HG03095 (cell line): ENCODE measurements at regions not wholly inside any gene's neighbourhood (a gene's known extent, or its start where the extent isn't known, plus 50 kb on each side); places are given as distances from the start of the nearest gene placed in this dataset.

Source experiments
- ATAC-seq: cut with Tn5 transposase; IDR thresholded peaks from one replicate; pipeline ENCODE4 v1.9.1; 2021; ENCODE audit warnings: moderate library complexity; ENCODE audit not compliant: unreplicated experiment

- no peak for ATAC-seq
These were observed 488.1 kb upstream of the KLF12 start for GRCh38 chr13:74622284-74622683.

- ATAC-seq: no peak
These were observed 486.5 kb upstream of the KLF12 start for GRCh38 chr13:74620711-74621110.

DNA sequence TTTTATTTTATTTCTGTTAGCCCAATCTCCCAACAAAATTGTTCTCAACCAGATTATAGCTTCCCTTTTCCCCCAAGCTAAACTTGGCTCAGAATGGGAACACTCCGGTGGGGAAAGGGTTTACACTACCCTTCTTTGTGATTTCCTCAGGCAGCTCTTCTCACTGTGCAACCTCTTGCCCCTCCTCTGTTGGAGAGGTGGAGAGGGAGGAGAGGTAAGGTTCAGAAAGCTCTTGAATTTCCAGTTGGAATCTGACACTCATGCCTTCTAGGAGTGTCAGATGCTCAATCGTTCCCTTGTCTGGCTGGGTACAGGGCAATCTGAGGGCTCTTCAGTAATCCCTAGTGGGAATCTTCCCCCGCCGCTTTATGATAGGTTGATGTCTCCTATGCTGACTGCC, 486.1 kb upstream of the KLF12 start:
- no peak for ATAC-seq

GRCh38 chr13:74597526-74597925, 463.3 kb upstream of the KLF12 start:
- ATAC-seq: no peak

GRCh38 chr13:74596691-74597090, 462.5 kb upstream of the KLF12 start:
- ATAC-seq: no peak

DNA sequence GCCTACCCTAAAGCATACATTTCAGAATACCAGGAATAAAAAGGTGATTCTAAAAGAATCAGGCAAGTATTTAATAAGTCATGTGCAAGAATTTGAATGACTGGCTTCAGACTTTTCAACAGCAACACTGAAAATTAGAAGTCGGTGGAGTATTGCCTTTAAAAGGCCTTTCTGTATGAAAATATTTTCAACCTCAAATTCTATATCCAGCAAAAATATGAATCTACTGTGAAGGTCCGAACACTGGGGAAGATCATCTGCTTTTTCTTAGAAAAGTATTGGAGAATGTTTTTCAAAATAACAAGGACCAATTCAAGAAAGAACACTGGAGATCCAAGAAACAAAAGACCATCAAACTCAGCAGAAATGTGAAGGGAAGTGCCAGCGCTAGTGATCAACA, 459.5 kb upstream of the KLF12 start:
- no peak for ATAC-seq

DNA sequence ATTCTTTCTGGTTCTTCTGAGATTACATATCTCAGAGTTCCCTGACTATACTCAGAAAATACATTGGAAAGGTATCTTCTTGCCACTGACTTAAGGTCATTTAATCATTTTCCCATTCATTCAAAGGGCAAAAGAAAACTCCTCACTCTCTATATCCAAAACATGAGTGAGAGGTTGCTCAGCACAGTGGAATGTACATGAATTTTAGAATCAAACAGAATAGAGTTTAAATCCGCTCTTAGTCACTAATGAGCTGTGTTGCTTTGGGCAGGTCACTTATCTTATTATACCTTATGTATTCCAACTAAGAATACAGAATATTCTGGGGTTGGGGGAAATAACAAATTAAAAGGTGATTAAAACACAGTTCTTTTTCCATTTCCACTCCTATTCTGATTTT, 452.6 kb upstream of the KLF12 start:
- ATAC-seq: no peak

- no peak for ATAC-seq
These were observed 442.2 kb upstream of the KLF12 start for GRCh38 chr13:74576420-74576819.

DNA sequence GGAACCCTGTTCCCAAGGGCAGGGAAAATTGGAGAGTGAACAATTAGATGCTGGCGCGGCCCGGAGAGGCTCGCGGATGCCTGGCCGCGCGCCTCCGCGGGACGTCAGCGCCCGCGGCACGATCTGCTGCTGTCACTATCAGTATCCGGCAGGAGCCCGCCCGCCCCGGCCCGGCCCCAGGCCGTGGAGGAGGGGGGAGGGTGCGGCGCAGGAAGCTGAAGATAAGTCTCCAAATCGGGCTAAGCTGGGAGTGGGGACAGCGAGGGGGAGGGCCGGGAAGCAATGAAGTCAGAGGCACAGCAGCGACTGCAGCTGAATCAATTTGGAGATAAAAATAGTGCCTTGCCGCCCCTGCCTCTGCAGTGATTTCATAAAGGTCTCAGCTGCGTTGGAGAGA, 441.5 kb upstream of the KLF12 start:
- no peak for ATAC-seq

GRCh38 chr13:74574964-74575728, 440.9 kb upstream of the KLF12 start:
- no peak for ATAC-seq

GRCh38 chr13:74573654-74574053, 439.4 kb upstream of the KLF12 start:
- ATAC-seq: no peak

DNA sequence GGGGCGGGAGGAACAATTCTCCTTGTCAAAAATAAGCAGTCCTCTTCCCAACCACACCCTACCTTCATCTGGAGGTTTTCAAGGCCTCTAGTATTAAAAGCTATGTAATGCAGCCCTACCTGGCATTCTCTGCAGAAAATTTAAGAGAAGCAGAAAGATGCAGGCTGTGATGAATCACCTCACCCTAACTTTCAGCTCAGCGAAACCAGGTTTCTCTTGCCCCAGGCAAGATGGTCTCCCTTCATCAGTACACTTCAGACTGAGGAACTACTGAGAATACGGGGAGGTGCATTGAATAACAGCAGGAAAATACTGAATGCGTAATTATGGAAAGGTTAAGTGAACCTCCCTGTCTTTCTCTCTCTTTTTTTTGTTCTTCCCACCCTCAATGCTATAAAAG, 437.6 kb upstream of the KLF12 start:
- no peak for ATAC-seq

DNA sequence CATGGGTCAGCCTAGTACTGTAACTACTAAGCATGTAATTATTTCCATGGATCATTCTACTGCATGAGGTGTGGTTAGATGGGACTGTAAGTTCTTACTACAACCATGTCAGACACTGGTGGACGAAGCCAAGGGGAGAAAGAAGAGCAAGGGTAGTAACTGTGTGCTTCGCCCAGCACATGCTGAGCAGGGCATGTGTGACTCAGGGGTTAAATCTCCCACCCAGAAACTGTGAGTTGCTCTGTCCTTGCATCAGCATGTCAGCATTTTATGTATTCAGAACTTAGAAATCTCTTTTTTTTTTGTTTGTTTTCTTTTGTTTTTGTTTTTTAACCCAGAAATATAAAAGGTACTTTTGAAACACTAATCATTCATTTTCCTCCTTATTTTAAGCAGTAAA, 436.6 kb upstream of the KLF12 start:
- no peak for ATAC-seq

- ATAC-seq: no peak
These were observed 435.8 kb upstream of the KLF12 start for GRCh38 chr13:74570046-74570445.

DNA sequence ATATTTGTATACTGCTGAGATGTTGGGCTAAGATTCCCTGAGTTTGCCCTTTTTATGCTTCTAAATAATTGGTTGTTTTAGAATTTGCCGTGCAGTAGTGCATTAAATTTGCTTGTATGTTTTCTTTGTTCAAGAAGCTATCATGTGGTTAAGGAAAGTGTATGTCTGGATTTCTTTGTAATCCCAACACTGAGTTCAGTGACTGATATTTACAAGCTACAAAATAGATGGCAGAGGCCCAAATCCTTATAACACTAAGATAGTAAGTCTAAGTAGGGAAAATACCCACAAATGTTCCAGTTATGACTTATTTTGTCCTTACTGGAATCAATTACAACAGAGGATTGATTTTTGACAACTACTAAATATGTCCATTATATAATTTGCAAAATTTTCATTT, 435.0 kb upstream of the KLF12 start:
- ATAC-seq: no peak

GRCh38 chr13:74567485-74567884, 433.3 kb upstream of the KLF12 start:
- no peak for ATAC-seq

DNA sequence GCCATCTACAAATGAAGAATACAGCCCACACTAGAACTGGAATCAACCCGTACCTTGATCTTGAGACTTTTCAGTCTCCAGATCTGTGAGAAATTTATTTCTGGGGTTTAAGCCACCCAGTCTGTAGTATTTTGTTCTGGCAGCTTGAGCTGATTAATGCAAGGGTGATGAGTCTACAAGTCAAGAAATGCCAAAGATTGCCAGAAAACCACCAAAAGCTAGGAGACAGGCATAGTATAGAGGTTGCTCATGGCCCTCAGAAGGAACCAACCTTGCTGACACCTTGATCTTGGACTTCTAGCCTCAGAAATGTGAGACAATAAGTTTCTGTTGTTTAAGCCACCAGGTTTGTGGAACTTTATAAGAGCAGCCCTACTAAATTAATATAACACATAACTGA, 428.2 kb upstream of the KLF12 start:
- ATAC-seq: no peak

DNA sequence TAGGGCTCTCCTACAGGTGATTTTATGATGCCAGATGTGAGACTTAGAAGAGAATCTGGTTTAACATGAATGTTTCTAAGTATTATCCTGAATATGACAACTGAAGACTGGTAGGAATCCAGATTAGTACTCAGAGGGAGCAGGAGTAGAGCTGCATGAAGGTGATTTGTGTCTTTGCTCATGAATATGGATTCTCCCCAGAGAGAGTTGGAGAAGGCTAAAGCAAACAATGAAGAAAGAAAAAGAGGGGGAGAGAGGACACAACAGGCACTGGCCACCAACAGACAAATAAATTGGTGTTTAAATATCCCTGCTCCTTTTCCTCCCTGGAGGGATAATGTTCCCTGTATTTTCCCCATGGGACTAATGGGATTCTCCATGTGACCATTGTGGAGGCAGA, 427.0 kb upstream of the KLF12 start:
- ATAC-seq: no peak

GRCh38 chr13:74560325-74560724, 426.1 kb upstream of the KLF12 start:
- peak; percentile 61 for ATAC-seq

GRCh38 chr13:74557870-74558269, 423.7 kb upstream of the KLF12 start:
- no peak for ATAC-seq

- ATAC-seq: no peak
These were observed 421.6 kb upstream of the KLF12 start for GRCh38 chr13:74555651-74556420.

- ATAC-seq: no peak
These were observed 421.0 kb upstream of the KLF12 start for GRCh38 chr13:74555276-74555625.
